Heart left ventricle (tissue), 16 donors: ENCODE measurements at regions not wholly inside any gene's neighbourhood (a gene's known extent, or its start where the extent isn't known, plus 50 kb on each side); places are given as distances from the start of the nearest gene placed in this dataset.

Experiments
- ATAC-seq, 4 donors: fragments of 200-7000 bp; cut with Tn5 transposase; one replicate each; pipeline ENCODE4 v1.9.1; 2020 to 2022; ENCODE audit warnings: moderate library complexity in 4 of 4, mild to moderate bottlenecking in 3 of 4, moderate number of reproducible peaks in 1 of 4
- DNase-seq, 5 donors: peaks; one replicate each; pipeline ENCODE4 v3.0.0-alpha.2; 2020
- H3K27ac ChIP-seq, 12 donors: fragments of 200-600 bp; sonication (generic) in 4 of 12; one replicate each; pipeline versions ENCODE4 v1.5.0 to v1.8.0; 2016 to 2022; ENCODE audit warnings: mild to moderate bottlenecking in 2 of 12
- H3K27me3 ChIP-seq, 9 donors: fragments of 200-600 bp; sonication (generic) in 2 of 9; one replicate each; pipeline versions ENCODE4 v1.5.1 to v1.8.0; 2016 to 2022; ENCODE audit warnings: mild to moderate bottlenecking in 3 of 9
- H3K36me3 ChIP-seq, 9 donors: fragments of 200-600 bp; sonication (generic) in 2 of 9; one replicate each; pipeline versions ENCODE4 v1.5.0 to v1.8.0; 2018 to 2022; ENCODE audit warnings: mild to moderate bottlenecking in 2 of 9
- H3K4me1 ChIP-seq, 12 donors: fragments of 200-600 bp; sonication (generic) in 4 of 12; one replicate each; pipeline versions ENCODE4 v1.5.0 to v1.8.0; 2016 to 2022; ENCODE audit warnings: mild to moderate bottlenecking in 3 of 12
- H3K4me3 ChIP-seq, 12 donors: fragments of 200-600 bp; sonication (generic) in 4 of 12; one replicate each; pipeline versions ENCODE4 v1.5.0 to v1.8.0; 2017 to 2022; ENCODE audit warnings: mild to moderate bottlenecking in 9 of 12, moderate library complexity in 4 of 12
- H3K9me3 ChIP-seq, 12 donors: fragments of 200-600 bp; sonication (generic) in 4 of 12; one replicate each; pipeline versions ENCODE4 v1.5.0 to v1.8.0; 2016 to 2022; ENCODE audit warnings: mild to moderate bottlenecking in 1 of 12
- CTCF ChIP-seq, 12 donors: fragments of 200-600 bp; sonication (generic) in 4 of 12; IDR thresholded peaks; one replicate each; pipeline versions ENCODE4 v1.5.0 to v1.8.0; 2018 to 2022; ENCODE audit warnings: antibody characterized with exemption in 12 of 12, mild to moderate bottlenecking in 5 of 12
- POLR2A ChIP-seq, 2 donors: fragments of 450-650 bp; IDR thresholded peaks; one replicate each; pipeline ENCODE4 v1.6.1; 2017; ENCODE audit warnings: antibody characterized with exemption in 2 of 2, mild to moderate bottlenecking in 2 of 2, moderate library complexity in 2 of 2
- WGBS, 4 donors: extraction: QIAGEN DNeasy Blood & Tissue Kit in 2 of 4; methylation state at CpG; one replicate each; pipeline versions ENCODE4 v1.1.5 to v1.1.7; 2013 to 2018; 5-methylcytosine and 5-hydroxymethylcytosine counted together
- intact Hi-C, 10 donors: fragments of 100-400 bp; cut with DNase I; formaldehyde crosslinking; loops; one replicate each; pipeline versions ENCODE4 v1.11.1 to v1.14.2; 2022
- donor health status: ischemic (EF 13 %, LVEDD 7.1; RV severe dilation, severe dysfunction).
- donor health status: healthy with polysubstance abuse.
- donor health status: DM: no; HTN: yes; CAD: no.
- donor health status: DM: no; HTN: no; CAD: no.
- donor health status: ischemic (EF 25% LVEDD 6.9; RV normal size, moderate dysfunction).
- donor health status: ischemic (EF 25% LVEDD 5.7; RV mildly dilated, moderate dysfunction).
- donor health status: healthy.
- donor health status: DM: yes; HTN: yes; CAD: no.
- donor health status: ischemic (EF 35%, LVEDD 5.7; RV mildly dilated, moderate dysfunction).
- donor health status: nonischemic (EF 11% LVEDD 7.7; RV severe dilation, severe dysfunction).
- donor health status: DM: yes; HTN: yes; CAD: no.
- donor health status: PGD.
- donor health status: ischemic (EF 29% LVEDD 5.4; RV normal size, mild dysfunction).
- donor health status: nonischemic (EF 23%, LVEDD 6.1; RV moderate dilation, normal function).

GRCh38 chr2:215718890-215719289 lies 283.0 kb upstream of the FN1 start:
- Histone ChIP-seq H3K36me3 (no peaks in the 10 kb centered on the region), H3K27ac (peak overlapping the region in 1 of 12 donors; percentile 43), H3K4me3 (no peak overlapping the region), H3K27me3 (no peaks in the 10 kb centered on the region), H3K4me1 (peaks cover 0 to 29% (median 17%) of the 10 kb centered on the region in 12 donors), H3K9me3 (no peaks in the 10 kb centered on the region)
- WGBS, 4 donors, result 56 to 68% (median 61%) methylated on average over 3 of the region's 3 CpGs
- intact Hi-C loops, result loop anchor here in 5 of 10 donors (5.0 to 10.0 kb wide), 4 partner anchors 38 to 264 kb away; no protein-coding TSS in a partner anchor
- TF ChIP-seq POLR2A (IDR thresholded peaks at IDR 0.05) (no peak), CTCF (IDR thresholded peaks at IDR 0.05) (no peak)
- peak in 1 of 4 donors; percentile 59 for ATAC-seq
- no peak for DNase-seq

- H3K27ac ChIP-seq, result peak overlapping the region in 9 of 12 donors; percentile 38 to 74 (median 53)
- DNase-seq, result no peak
- H3K36me3 ChIP-seq, result no peaks in the 10 kb centered on the region
- H3K4me1 ChIP-seq, result peaks cover 0 to 34% (median 17%) of the 10 kb centered on the region in 12 donors
- no peaks in the 10 kb centered on the region for H3K27me3 ChIP-seq
- TF ChIP-seq CTCF (IDR thresholded peaks at IDR 0.05) (no peak), POLR2A (IDR thresholded peaks at IDR 0.05) (no peak)
- H3K4me3 ChIP-seq, result peak overlapping the region in 3 of 12 donors; percentile 1 to 8 (median 4)
- intact Hi-C loops, result loop anchor here in 5 of 10 donors (5.0 to 10.0 kb wide), 4 partner anchors 39 to 264 kb away; no protein-coding TSS in a partner anchor
- 51 to 64% (median 56%) methylated on average over 2 of the region's 2 CpGs for WGBS, 4 donors
- no peak for ATAC-seq
- H3K9me3 ChIP-seq, result no peaks in the 10 kb centered on the region
Observed at GRCh38 chr2:215718436-215718835, 282.6 kb upstream of the FN1 start.

GRCh38 chr2:215717501-215718381 lies 281.9 kb upstream of the FN1 start:
- Histone ChIP-seq H3K4me1 (peaks cover 0 to 40% (median 19%) of the 10 kb centered on the region in 12 donors), H3K27ac (peak overlapping the region in 11 of 12 donors; percentile 21 to 74 (median 53)), H3K9me3 (no peaks in the 10 kb centered on the region), H3K36me3 (no peaks in the 10 kb centered on the region), H3K4me3 (peak overlapping the region in 4 of 12 donors; percentile 1 to 14 (median 6)), H3K27me3 (no peaks in the 10 kb centered on the region)
- WGBS, 4 donors, result 41 to 51% (median 46%) methylated on average over 11 of the region's 11 CpGs
- ATAC-seq (peak in 2 of 4 donors; percentile 53 to 62), DNase-seq (no peak)
- intact Hi-C loops, result loop anchor here in 5 of 10 donors (5.0 to 10.0 kb wide), 4 partner anchors 40 to 263 kb away; no protein-coding TSS in a partner anchor
- no peak for TF ChIP-seq POLR2A (IDR thresholded peaks at IDR 0.05)
- no peak for TF ChIP-seq CTCF (IDR thresholded peaks at IDR 0.05)

- Histone ChIP-seq H3K36me3 (no peaks in the 10 kb centered on the region), H3K4me1 (peaks cover 0 to 48% (median 26%) of the 10 kb centered on the region in 12 donors), H3K4me3 (no peak overlapping the region), H3K9me3 (no peaks in the 10 kb centered on the region), H3K27ac (peak overlapping the region in 2 of 12 donors; percentile 43 to 64), H3K27me3 (no peaks in the 10 kb centered on the region)
- WGBS, 4 donors, result 89 to 98% (median 97%) methylated on average over 6 of the region's 6 CpGs
- TF ChIP-seq POLR2A (IDR thresholded peaks at IDR 0.05) (no peak), CTCF (IDR thresholded peaks at IDR 0.05) (no peak)
- no peak for ATAC-seq
- no peak for DNase-seq
- intact Hi-C loops, result loop anchor here in 5 of 10 donors (5.0 to 10.0 kb wide), 4 partner anchors 40 to 262 kb away; no protein-coding TSS in a partner anchor
Observed at GRCh38 chr2:215716956-215717355, 281.1 kb upstream of the FN1 start.
